C4-2B (cell line): ENCODE measurements at regions not wholly inside any gene's neighbourhood (a gene's known extent, or its start where the extent isn't known, plus 50 kb on each side); places are given as distances from the start of the nearest gene placed in this dataset.

Experiments
- CTCF ChIP-seq: fragments of 450-650 bp; conservative IDR thresholded peaks from 2 replicates; pipeline ENCODE4 v1.5.1; 2017; ENCODE audit warnings: mild to moderate bottlenecking
- ZFX ChIP-seq: fragments of 450-650 bp; IDR thresholded peaks from 2 replicates; pipeline ENCODE4 v1.6.1; 2017

DNA sequence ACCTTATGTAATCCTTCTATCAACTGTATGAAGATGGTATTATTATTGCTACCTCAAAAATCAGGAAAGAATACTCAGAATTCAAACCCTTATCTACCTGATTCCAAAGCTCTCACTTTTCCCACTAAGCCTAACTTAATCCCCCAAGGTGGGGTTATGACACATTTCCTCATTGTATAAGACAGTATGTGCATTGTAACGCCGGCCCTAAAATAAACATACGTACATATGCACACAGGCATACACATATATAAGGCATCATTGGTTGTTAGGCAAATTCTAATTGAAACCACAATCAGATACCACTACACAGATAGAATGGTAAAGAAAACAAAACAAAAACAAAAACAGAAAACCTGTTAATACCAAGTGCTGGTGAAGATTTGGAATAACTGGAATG is 556.5 kb downstream of the INHBA start:
- no peak for TF ChIP-seq CTCF
- TF ChIP-seq ZFX: no peak
